ENCODE measurements at regions not wholly inside any gene's neighbourhood (a gene's known extent, or its start where the extent isn't known, plus 50 kb on each side); places are given as distances from the start of the nearest gene placed in this dataset.

GRCh38 chr6:92339936-92340640 is 1079.3 kb downstream of the EPHA7 start:
- intact Hi-C loops (cut with DNase I): no loop called here
- whole genome bisulfite sequencing, 3 donors: 41 to 47% (median 46%) methylated on average over 4 of the region's 4 CpGs
- no peak overlapping the region for H3K27ac ChIP-seq

DNA sequence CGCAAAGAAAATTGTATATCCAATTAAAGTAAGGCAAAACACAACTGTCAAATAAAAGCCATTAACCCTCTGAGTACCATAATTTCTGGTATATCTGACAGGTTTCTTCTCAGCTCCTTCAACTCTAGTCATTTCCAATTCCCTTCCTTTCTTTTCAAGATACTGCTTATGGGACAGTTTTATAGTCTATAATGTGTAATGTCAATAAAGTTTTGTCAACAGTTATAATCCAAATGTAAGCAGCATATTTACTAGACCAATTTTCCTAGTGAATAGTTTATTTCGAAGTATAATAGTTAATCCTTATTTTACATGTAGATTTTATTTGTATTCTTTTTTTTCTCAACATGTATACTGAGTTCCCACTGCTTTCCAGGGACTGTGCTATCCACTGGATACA is 1081.8 kb downstream of the EPHA7 start:
- no peaks in the 10 kb centered on the region for H3K9me3 ChIP-seq
- intact Hi-C loops (cut with DNase I): no loop called here
- no peak overlapping the region for H3K27ac ChIP-seq
- H3K36me3 ChIP-seq (ENCODE audit: insufficient read depth in 1 of 2, low read depth in 1 of 2): no peaks in the 10 kb centered on the region
- no peak for TF ChIP-seq CTCF (IDR thresholded peaks at IDR 0.05)
- H3K27me3 ChIP-seq (ENCODE audit: insufficient read depth in 3 of 3, low read length in 2 of 3): no peaks in the 10 kb centered on the region
- no peak overlapping the region for H3K4me3 ChIP-seq
- ATAC-seq (no peak), DNase-seq (no peak)
- H3K4me1 ChIP-seq: no peaks in the 10 kb centered on the region
- WGBS, 3 donors: 66 to 70% (median 67%) methylated on average over 2 of the region's 2 CpGs

More at GRCh38 chr6:92339936-92340640, 1079.3 kb downstream of the EPHA7 start:
- Histone ChIP-seq H3K4me1 (no peaks in the 10 kb centered on the region), H3K36me3 (ENCODE audit: insufficient read depth in 1 of 2, low read depth in 1 of 2) (no peaks in the 10 kb centered on the region), H3K4me3 (no peak overlapping the region), H3K27me3 (ENCODE audit: insufficient read depth in 3 of 3, low read length in 2 of 3) (no peaks in the 10 kb centered on the region), H3K9me3 (no peaks in the 10 kb centered on the region)
- TF ChIP-seq CTCF (IDR thresholded peaks at IDR 0.05): no peak
- DNase-seq (no peak), ATAC-seq (no peak)

- intact Hi-C loops (cut with DNase I): no loop called here
- Histone ChIP-seq H3K27me3 (ENCODE audit: insufficient read depth in 3 of 3, low read length in 2 of 3) (no peaks in the 10 kb centered on the region), H3K4me3 (no peak overlapping the region), H3K27ac (no peak overlapping the region), H3K9me3 (no peaks in the 10 kb centered on the region), H3K36me3 (ENCODE audit: insufficient read depth in 1 of 2, low read depth in 1 of 2) (no peaks in the 10 kb centered on the region), H3K4me1 (no peaks in the 10 kb centered on the region)
- DNase-seq (no peak), ATAC-seq (no peak)
- TF ChIP-seq CTCF (IDR thresholded peaks at IDR 0.05): no peak
- WGBS, 3 donors: 62 to 66% (median 63%) methylated on average over 7 of the region's 7 CpGs
Observed at GRCh38 chr6:92329208-92329847, 1090.0 kb downstream of the EPHA7 start.

DNA sequence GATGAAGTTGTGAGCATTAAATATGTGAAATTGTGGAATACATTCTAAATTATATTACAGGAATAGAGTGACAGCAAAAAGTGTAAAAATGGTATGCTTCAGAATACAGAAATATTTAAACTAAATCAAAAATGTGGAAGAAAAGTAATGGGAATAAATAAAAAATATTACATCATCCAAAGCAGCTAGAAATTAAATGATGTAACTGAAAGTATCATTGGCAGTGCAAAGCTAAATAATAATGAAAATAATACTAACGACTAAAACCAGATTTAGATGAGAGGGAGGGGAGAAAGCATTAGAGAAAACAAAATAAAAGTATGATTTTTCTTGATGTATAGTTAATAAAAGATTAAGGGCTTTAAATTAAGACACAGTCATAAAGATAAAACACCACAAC is 1104.0 kb downstream of the EPHA7 start:
- TF ChIP-seq CTCF (IDR thresholded peaks at IDR 0.05): no peak
- ATAC-seq: no peak
- no peak for DNase-seq
- no peaks in the 10 kb centered on the region for H3K4me1 ChIP-seq
- 80 to 81% (median 80%) methylated on average over 1 of the region's 1 CpG for WGBS, 3 donors
- intact Hi-C loops (cut with DNase I): no loop called here
- H3K27ac ChIP-seq: no peak overlapping the region
- no peak overlapping the region for H3K4me3 ChIP-seq
- H3K27me3 ChIP-seq (ENCODE audit: insufficient read depth in 3 of 3, low read length in 2 of 3): no peaks in the 10 kb centered on the region
- H3K9me3 ChIP-seq: no peaks in the 10 kb centered on the region
- no peaks in the 10 kb centered on the region for H3K36me3 ChIP-seq (ENCODE audit: insufficient read depth in 1 of 2, low read depth in 1 of 2)
